HEK293T (cell line): ENCODE measurements at regions not wholly inside any gene's neighbourhood (a gene's known extent, or its start where the extent isn't known, plus 50 kb on each side); places are given as distances from the start of the nearest gene placed in this dataset.

Experiments used
- CTCF ChIA-PET: fragments of 350-600 bp; formaldehyde crosslinking; extraction: SDS; loops from one replicate; lab custom pipeline; 2021; ENCODE audit warnings: antibody characterized with exemption, inconsistent platforms; lab: Yijun Ruan, JAX
- POLR2A ChIA-PET: fragments of 350-600 bp; formaldehyde crosslinking; extraction: SDS; loops from one replicate; lab custom pipeline; 2020; ENCODE audit warnings: antibody characterized with exemption, inconsistent platforms; lab: Yijun Ruan, JAX
- DNase-seq: peaks from one replicate; pipeline ENCODE4 v3.0.0; 2012; ENCODE audit warnings: mixed read lengths; ENCODE audit errors: extremely low spot score
- ARNT ChIP-seq: fragments of 450-650 bp; IDR thresholded peaks from 2 replicates; pipeline ENCODE4 v1.6.1; 2017; ENCODE audit warnings: mild to moderate bottlenecking
- BHLHE40 ChIP-seq: fragments of 450-650 bp; IDR thresholded peaks from 2 replicates; pipeline ENCODE4 v1.6.1; 2016; ENCODE audit warnings: mild to moderate bottlenecking, moderate library complexity, borderline replicate concordance
- CTBP1 ChIP-seq: fragments of 450-650 bp; IDR thresholded peaks from 2 replicates; pipeline ENCODE4 v1.6.1; 2016; ENCODE audit warnings: borderline replicate concordance
- ELF4 ChIP-seq: fragments of 450-650 bp; IDR thresholded peaks from 2 replicates; pipeline ENCODE4 v1.6.1; 2017; ENCODE audit warnings: antibody characterized with exemption
- FOXA1 ChIP-seq: fragments of 450-650 bp; IDR thresholded peaks from 2 replicates; pipeline ENCODE4 v1.6.1; 2016; ENCODE audit warnings: mild to moderate bottlenecking
- FOXK2 ChIP-seq: fragments of 450-650 bp; IDR thresholded peaks from 2 replicates; pipeline ENCODE4 v1.6.1; 2016; ENCODE audit warnings: mild to moderate bottlenecking
- FOXM1 ChIP-seq: fragments of 450-650 bp; IDR thresholded peaks from 2 replicates; pipeline ENCODE4 v1.6.1; 2017; ENCODE audit warnings: mild to moderate bottlenecking, borderline replicate concordance
- HDGF ChIP-seq: fragments of 450-650 bp; IDR thresholded peaks from 2 replicates; pipeline ENCODE4 v1.6.1; 2017; ENCODE audit warnings: antibody characterized with exemption, borderline replicate concordance
- L3MBTL2 ChIP-seq: fragments of 450-650 bp; conservative IDR thresholded peaks from 2 replicates; pipeline ENCODE4 v1.6.1; 2016; ENCODE audit warnings: mild to moderate bottlenecking
- LEF1 ChIP-seq: fragments of 450-650 bp; IDR thresholded peaks from 2 replicates; pipeline ENCODE4 v1.6.1; 2017; ENCODE audit warnings: mild to moderate bottlenecking, borderline replicate concordance
- NFRKB ChIP-seq: fragments of 450-650 bp; IDR thresholded peaks from 2 replicates; pipeline ENCODE4 v1.6.1; 2016; ENCODE audit warnings: mild to moderate bottlenecking, moderate library complexity
- PKNOX1 ChIP-seq: fragments of 450-650 bp; IDR thresholded peaks from 2 replicates; pipeline ENCODE4 v1.6.1; 2016
- SP1 ChIP-seq: fragments of 450-650 bp; IDR thresholded peaks from 2 replicates; pipeline ENCODE4 v1.6.1; 2017
- SUZ12 ChIP-seq: fragments of 450-650 bp; IDR thresholded peaks from 2 replicates; pipeline ENCODE4 v1.6.1; 2016; ENCODE audit warnings: mild to moderate bottlenecking
- TARDBP ChIP-seq: fragments of 450-650 bp; IDR thresholded peaks from 2 replicates; pipeline ENCODE4 v1.6.1; 2016
- ZNF384 ChIP-seq: fragments of 450-650 bp; IDR thresholded peaks from 2 replicates; pipeline ENCODE4 v1.6.1; 2016

GRCh38 chr1:234862360-234862943, 252.5 kb upstream of the IRF2BP2 start:
- TF ChIP-seq NFRKB (no peak), ZNF384 (no peak), FOXA1 (no peak)
- no peak for DNase-seq
- ChIA-PET CTCF (interaction anchor here (0.5 to 0.6 kb wide), 2 partner anchors 64 to 185 kb away, joined by 3 to 12 read pairs; no protein-coding TSS in a partner anchor), POLR2A (interaction anchor here (0.7 to 1.0 kb wide), 2 partner anchors 13 to 250 kb away, joined by 3 read pairs; no protein-coding TSS in a partner anchor)

- POLR2A ChIA-PET, result no interaction called here
- TF ChIP-seq FOXA1 (no peak), PKNOX1 (no peak), SP1 (no peak), FOXK2 (no peak), TARDBP (no peak), ZNF384 (no peak), FOXM1 (no peak), ARNT (no peak), LEF1 (no peak), CTBP1 (no peak), NFRKB (no peak), ELF4 (no peak), BHLHE40 (no peak), L3MBTL2 (no peak)
- DNase-seq, result no peak
- CTCF ChIA-PET, result no interaction called here
Measured at GRCh38 chr1:234861761-234862160, 251.8 kb upstream of the IRF2BP2 start.

- ChIA-PET CTCF (no interaction called here), POLR2A (no interaction called here)
- TF ChIP-seq FOXK2, result no peak
- TF ChIP-seq SUZ12, result no peak
- TF ChIP-seq BHLHE40, result no peak
- no peak for TF ChIP-seq ARNT
- no peak for TF ChIP-seq FOXA1
- TF ChIP-seq L3MBTL2, result no peak
- TF ChIP-seq HDGF, result no peak
Measured at GRCh38 chr1:234861024-234861620, 251.1 kb upstream of the IRF2BP2 start.

GRCh38 chr1:234858722-234859121, 248.7 kb upstream of the IRF2BP2 start:
- no peak for DNase-seq
- TF ChIP-seq TARDBP (no peak), L3MBTL2 (no peak), CTBP1 (no peak), PKNOX1 (no peak), SP1 (no peak), SUZ12 (no peak), ARNT (no peak), FOXA1 (no peak), NFRKB (no peak), BHLHE40 (no peak), LEF1 (no peak), FOXK2 (no peak), HDGF (no peak), ELF4 (no peak), FOXM1 (no peak), ZNF384 (no peak)
- ChIA-PET CTCF (no interaction called here), POLR2A (no interaction called here)

More at GRCh38 chr1:234861024-234861620, 251.1 kb upstream of the IRF2BP2 start:
- DNase-seq, result no peak

GRCh38 chr1:234856845-234857245, 246.9 kb upstream of the IRF2BP2 start:
- no peak for DNase-seq
- POLR2A ChIA-PET, result interaction anchor here (1.0 to 1.4 kb wide), 2 partner anchors 134 to 246 kb away, joined by 3 to 4 read pairs; no protein-coding TSS in a partner anchor
- CTCF ChIA-PET, result no interaction called here
- no peak for TF ChIP-seq NFRKB
- TF ChIP-seq SUZ12, result no peak
- TF ChIP-seq ZNF384, result no peak
- TF ChIP-seq ELF4, result no peak
- no peak for TF ChIP-seq FOXM1
- no peak for TF ChIP-seq HDGF
- no peak for TF ChIP-seq TARDBP

GRCh38 chr1:234855851-234856250, 245.9 kb upstream of the IRF2BP2 start:
- no peak for DNase-seq
- ChIA-PET POLR2A (no interaction called here), CTCF (no interaction called here)
- TF ChIP-seq FOXK2, result no peak
- TF ChIP-seq BHLHE40, result no peak
- TF ChIP-seq TARDBP, result no peak
- no peak for TF ChIP-seq SUZ12
- TF ChIP-seq FOXA1, result no peak
- TF ChIP-seq ELF4, result no peak
- no peak for TF ChIP-seq ARNT
- no peak for TF ChIP-seq FOXM1
- TF ChIP-seq LEF1, result no peak
- TF ChIP-seq NFRKB, result no peak
- TF ChIP-seq SP1, result no peak
- no peak for TF ChIP-seq CTBP1
- no peak for TF ChIP-seq PKNOX1
- TF ChIP-seq HDGF, result no peak
- TF ChIP-seq L3MBTL2, result no peak
- no peak for TF ChIP-seq ZNF384
